ENCODE measurements at regions not wholly inside any gene's neighbourhood (a gene's known extent, or its start where the extent isn't known, plus 50 kb on each side); places are given as distances from the start of the nearest gene placed in this dataset.

DNA sequence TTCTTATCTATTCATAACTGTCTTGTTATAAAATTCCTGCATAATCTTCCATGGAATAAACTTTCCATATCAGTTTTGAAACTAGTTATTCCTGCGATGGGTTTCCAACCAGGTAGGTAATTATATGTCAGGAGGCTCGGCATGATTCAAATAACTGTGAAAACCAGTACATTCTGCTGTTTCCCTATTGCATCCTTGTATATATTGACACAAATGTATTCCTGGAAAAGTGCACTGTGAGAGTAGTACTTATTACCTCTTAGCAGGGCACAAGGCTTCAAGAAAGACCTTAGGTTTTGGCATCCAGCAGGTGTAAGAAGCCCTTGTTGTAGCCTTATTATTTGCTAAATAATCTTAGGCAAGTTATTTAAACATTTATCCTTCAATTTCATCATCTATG is 1131.3 kb upstream of the ATXN8OS start:
- no peak for ATAC-seq
- H3K27me3 ChIP-seq (ENCODE audit: low read depth): no peaks in the 10 kb centered on the region
- H3K27ac ChIP-seq: no peak overlapping the region
- no peaks in the 10 kb centered on the region for H3K9me3 ChIP-seq
- no peaks in the 10 kb centered on the region for H3K36me3 ChIP-seq
- TF ChIP-seq, protein P1, sequence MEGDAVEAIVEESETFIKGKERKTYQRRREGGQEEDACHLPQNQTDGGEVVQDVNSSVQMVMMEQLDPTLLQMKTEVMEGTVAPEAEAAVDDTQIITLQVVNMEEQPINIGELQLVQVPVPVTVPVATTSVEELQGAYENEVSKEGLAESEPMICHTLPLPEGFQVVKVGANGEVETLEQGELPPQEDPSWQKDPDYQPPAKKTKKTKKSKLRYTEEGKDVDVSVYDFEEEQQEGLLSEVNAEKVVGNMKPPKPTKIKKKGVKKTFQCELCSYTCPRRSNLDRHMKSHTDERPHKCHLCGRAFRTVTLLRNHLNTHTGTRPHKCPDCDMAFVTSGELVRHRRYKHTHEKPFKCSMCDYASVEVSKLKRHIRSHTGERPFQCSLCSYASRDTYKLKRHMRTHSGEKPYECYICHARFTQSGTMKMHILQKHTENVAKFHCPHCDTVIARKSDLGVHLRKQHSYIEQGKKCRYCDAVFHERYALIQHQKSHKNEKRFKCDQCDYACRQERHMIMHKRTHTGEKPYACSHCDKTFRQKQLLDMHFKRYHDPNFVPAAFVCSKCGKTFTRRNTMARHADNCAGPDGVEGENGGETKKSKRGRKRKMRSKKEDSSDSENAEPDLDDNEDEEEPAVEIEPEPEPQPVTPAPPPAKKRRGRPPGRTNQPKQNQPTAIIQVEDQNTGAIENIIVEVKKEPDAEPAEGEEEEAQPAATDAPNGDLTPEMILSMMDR (IDR thresholded peaks at IDR 0.05): no peak
- no peaks in the 10 kb centered on the region for H3K4me1 ChIP-seq
- H3K4me3 ChIP-seq: no peak overlapping the region
- no peak for DNase-seq
- intact Hi-C loops (cut with DNase I): no loop called here

DNA sequence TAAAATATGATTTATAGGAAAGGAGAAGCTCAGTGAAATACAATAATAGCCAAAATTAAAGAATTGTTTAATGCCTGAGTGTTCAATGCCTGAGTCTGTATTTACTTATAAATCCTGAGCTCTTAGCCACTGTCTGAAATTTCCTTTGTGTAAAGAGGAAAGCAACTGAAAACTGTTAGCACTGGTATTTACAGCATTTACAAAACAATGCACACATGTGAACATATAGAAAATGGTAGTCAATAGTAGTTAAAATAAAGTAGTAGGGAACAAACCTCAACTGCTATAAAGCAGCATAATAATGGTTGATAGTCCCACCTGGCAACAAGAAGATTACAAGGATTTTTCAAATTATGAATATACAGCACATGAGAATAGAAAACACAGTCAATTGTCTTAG is 1137.1 kb upstream of the ATXN8OS start:
- ATAC-seq: no peak
- no peak for DNase-seq
- no peaks in the 10 kb centered on the region for H3K27me3 ChIP-seq (ENCODE audit: low read depth)
- no peaks in the 10 kb centered on the region for H3K36me3 ChIP-seq
- TF ChIP-seq, protein P1 (IDR thresholded peaks at IDR 0.05): no peak
- no peak overlapping the region for H3K27ac ChIP-seq
- no peak overlapping the region for H3K4me3 ChIP-seq
- no peaks in the 10 kb centered on the region for H3K9me3 ChIP-seq
- intact Hi-C loops (cut with DNase I): no loop called here
- no peaks in the 10 kb centered on the region for H3K4me1 ChIP-seq

DNA sequence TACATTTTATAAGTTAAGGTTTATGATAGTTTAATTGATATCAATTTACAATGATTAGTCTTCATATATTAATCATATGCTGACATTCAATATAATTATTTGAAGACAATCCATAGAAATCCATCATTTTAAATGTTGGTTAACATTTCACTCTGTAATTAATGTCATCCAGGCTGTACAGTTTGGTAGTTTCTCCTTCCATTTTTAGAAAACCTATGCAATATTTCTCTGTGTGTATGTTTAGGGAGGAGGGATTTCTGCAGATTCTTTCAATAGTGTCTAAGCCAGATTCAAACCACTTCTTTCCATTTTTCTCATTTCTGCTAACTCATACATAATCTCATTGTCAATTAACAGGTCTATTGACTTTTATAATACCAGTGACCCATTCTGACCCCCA is 1159.0 kb upstream of the ATXN8OS start:
- no peaks in the 10 kb centered on the region for H3K9me3 ChIP-seq
- H3K4me1 ChIP-seq: no peaks in the 10 kb centered on the region
- no peaks in the 10 kb centered on the region for H3K27me3 ChIP-seq (ENCODE audit: low read depth)
- H3K36me3 ChIP-seq: no peaks in the 10 kb centered on the region
- H3K4me3 ChIP-seq: no peak overlapping the region
- intact Hi-C loops (cut with DNase I): no loop called here
- no peak overlapping the region for H3K27ac ChIP-seq
- DNase-seq: no peak
- TF ChIP-seq, protein P1 (IDR thresholded peaks at IDR 0.05): no peak
- no peak for ATAC-seq

DNA sequence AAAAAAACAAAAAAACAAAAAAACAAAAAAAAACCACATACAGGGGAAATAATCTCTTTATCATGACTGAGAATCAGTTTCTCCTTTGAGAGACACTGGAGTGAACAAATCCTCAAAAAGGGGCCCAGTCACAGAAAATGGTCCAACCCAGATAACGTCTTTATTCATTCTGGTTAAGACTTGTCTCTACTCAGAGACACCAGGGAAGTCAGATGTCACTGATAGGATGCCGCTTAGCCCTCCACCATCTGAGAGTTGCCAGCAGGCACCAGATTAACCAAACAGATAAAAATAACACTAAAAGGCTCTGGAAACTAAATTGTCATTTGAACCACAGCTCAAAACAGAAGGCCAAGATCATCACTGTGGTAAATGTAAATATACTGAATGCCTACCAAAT is 1163.4 kb upstream of the ATXN8OS start:
- H3K27ac ChIP-seq: no peak overlapping the region
- H3K4me3 ChIP-seq: no peak overlapping the region
- intact Hi-C loops (cut with DNase I): no loop called here
- H3K4me1 ChIP-seq: no peaks in the 10 kb centered on the region
- no peak for DNase-seq
- TF ChIP-seq, protein P1 (IDR thresholded peaks at IDR 0.05): no peak
- no peaks in the 10 kb centered on the region for H3K9me3 ChIP-seq
- no peak for ATAC-seq
- no peaks in the 10 kb centered on the region for H3K27me3 ChIP-seq (ENCODE audit: low read depth)
- no peaks in the 10 kb centered on the region for H3K36me3 ChIP-seq

DNA sequence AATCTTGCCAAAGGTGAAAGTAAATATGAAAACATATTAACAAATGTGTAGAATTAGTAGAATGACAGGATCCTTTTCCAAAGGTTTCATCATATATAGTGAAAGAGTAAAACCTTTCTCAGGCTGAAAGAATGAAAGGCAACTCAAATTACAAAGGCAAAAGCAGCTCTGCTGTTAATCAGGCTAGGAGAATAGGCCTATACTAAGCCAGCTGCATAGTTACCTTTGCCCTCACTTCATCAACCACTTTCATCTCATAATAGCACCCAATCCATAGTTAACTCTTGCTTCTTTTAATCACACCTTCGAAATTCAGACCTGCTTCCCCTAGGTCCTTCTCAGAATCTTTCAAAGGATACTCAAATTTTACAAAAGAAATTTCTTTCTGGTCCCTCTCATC is 1167.6 kb upstream of the ATXN8OS start:
- Histone ChIP-seq H3K4me1 (no peaks in the 10 kb centered on the region), H3K27ac (no peak overlapping the region), H3K36me3 (no peaks in the 10 kb centered on the region), H3K9me3 (no peaks in the 10 kb centered on the region), H3K4me3 (no peak overlapping the region), H3K27me3 (ENCODE audit: low read depth) (no peaks in the 10 kb centered on the region)
- DNase-seq (no peak), ATAC-seq (no peak)
- TF ChIP-seq, protein P1 (IDR thresholded peaks at IDR 0.05): no peak
- intact Hi-C loops (cut with DNase I): no loop called here

DNA sequence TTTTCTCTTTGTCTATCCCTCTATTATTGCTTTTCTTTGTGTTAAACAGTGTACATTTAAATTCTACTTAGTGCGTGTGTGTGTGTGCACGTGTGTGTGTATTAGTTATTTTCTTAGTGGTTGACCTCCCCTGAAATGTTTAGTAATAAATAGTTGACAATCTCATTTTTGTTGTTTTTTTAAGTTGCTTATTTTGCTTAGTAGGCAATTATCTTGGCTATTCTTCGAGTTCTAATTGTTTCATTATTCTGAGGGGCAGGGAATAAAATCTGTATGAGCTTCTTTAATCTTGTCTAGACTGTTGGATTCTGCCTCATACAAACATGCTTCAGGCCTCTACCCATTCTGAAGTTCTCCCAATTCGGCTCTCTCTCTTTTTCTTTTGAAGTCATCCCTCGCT is 1169.0 kb upstream of the ATXN8OS start:
- H3K27me3 ChIP-seq (ENCODE audit: low read depth): no peaks in the 10 kb centered on the region
- no peaks in the 10 kb centered on the region for H3K36me3 ChIP-seq
- intact Hi-C loops (cut with DNase I): no loop called here
- no peak overlapping the region for H3K27ac ChIP-seq
- no peaks in the 10 kb centered on the region for H3K4me1 ChIP-seq
- DNase-seq (no peak), ATAC-seq (no peak)
- no peak overlapping the region for H3K4me3 ChIP-seq
- H3K9me3 ChIP-seq: no peaks in the 10 kb centered on the region
- TF ChIP-seq, protein P1 (IDR thresholded peaks at IDR 0.05): no peak

Measured in lower lobe of right lung (tissue), 2 donors.